ENCODE measurements at regions not wholly inside any gene's neighbourhood (a gene's known extent, or its start where the extent isn't known, plus 50 kb on each side); places are given as distances from the start of the nearest gene placed in this dataset.

DNA sequence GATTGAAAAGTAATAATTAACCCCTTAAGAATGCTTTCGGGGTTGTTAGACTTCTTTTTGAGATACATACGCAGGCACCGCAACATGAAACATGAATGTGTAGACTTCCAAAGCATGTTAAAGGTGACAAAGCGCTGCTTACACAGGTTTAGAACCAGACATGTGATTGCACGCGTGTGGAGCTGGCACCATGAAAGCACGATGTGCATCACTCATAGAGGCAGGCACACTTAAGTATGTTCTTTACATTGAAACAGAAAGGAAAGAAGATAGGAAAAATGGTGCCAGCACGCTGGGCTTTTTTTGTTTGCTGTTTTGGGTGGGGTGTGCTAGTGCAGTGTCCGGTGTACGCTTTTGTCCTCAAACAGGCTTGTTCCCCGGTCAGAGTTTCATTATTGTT, 83.6 kb upstream of the PPARA start:
- no peak for TF ChIP-seq EZH2 (IDR thresholded peaks at IDR 0.05)
- TF ChIP-seq CTCF (IDR thresholded peaks at IDR 0.05): no peak
- no peak for TF ChIP-seq EZH2phosphoT487 (IDR thresholded peaks at IDR 0.05)
